Hematopoietic multipotent progenitor cell treated with erythropoietin and hydrocortisone succinate and interleukin-3 and kit ligand, for 6 days (in vitro differentiated cells): ENCODE measurements at regions not wholly inside any gene's neighbourhood (a gene's known extent, or its start where the extent isn't known, plus 50 kb on each side); places are given as distances from the start of the nearest gene placed in this dataset.
"Not testable (repeated sequence)": the region's sequence is repeated elsewhere in the genome, so short reads cannot be mapped to it uniquely, and the experiment has no call there.

Source experiments
- DNase-seq: peaks from one replicate; pipeline ENCODE4 v3.0.0-alpha.2; 2015

DNA sequence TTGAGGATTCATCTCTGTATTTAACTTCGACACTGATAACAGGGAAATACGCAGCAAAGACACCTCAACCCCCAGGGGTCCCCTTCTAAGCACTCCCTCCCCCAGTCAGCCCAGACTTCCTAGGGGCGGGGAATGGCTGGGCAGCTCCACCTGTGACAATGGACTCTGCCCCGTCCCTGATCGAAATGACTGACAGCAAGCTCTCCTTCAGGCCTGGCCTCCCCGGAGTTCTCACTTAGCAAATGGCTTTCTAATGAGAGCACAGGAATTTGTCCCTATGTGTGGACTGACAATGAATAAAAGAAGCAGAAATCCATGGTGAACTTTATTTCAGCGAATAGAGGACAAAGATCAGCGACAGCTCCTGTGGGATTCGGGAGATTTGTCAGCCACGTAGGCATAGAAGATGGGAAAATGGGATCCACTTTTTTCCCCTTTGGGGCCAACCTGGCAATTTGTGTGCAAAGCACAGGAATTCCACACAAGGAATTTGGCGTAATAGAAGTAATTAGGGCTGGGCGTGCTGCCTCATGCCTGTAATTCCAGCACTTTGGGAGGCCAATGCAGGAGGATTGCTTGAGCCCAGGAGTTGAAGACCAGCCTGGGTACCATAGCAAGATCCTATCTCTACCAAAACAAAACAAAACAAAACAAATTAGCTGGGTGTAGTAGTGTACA is 63.8 kb downstream of the TNFAIP2 start:
- DNase-seq: no peak

DNA sequence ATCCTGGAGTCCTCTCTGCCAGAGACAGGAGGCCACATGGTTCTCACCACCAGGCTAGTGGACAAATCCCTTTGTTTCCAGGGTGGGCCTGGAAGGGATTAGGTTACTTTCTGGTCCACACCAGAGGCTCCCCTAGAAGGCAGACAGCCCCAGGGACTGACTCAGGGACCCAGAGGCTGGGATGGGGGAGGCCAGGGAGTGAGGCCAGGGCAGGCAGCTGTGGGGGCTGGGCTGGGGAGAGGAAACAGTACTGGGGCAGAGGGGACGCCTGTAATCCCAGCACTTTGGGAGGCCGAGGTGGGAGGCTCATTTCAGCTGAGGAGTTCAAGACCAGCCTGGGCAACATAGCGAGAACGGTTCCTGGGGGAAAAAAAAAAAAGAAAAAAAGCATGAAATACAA is 64.7 kb downstream of the TNFAIP2 start:
- DNase-seq: no peak

DNA sequence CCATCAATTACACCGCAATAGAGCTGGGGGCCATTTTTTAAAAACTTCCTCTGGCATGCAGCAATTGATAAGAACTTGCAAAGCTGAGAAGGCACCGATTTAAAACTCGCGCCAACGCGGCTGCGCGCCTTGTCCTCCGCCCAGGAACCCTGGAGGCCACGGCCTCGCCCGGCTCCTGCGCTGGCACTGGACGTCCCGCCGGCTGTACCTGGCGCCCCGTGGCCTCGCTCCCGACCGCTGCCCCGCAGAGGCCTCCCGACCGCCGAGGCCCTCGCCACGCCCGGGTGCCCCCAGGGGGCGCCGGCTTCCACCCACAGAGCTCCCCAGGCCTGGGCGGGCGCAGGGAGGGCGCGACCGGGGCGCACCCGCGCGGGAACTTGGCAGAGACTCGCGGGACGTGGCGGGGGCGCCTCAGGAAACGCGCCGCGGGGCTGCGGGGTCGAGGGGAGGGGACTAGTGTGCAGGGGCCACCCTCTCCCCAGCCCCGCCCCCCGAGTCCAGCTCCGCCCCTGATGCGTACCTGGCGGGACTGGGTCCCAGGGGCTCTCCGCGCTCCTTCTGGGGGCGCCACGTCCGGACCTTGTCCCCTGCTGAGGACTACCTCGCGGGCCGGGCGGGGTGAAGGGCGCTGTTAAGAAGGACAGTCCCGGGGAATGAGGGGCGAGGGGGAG is 65.7 kb downstream of the TNFAIP2 start:
- peak; percentile 55 for DNase-seq

DNA sequence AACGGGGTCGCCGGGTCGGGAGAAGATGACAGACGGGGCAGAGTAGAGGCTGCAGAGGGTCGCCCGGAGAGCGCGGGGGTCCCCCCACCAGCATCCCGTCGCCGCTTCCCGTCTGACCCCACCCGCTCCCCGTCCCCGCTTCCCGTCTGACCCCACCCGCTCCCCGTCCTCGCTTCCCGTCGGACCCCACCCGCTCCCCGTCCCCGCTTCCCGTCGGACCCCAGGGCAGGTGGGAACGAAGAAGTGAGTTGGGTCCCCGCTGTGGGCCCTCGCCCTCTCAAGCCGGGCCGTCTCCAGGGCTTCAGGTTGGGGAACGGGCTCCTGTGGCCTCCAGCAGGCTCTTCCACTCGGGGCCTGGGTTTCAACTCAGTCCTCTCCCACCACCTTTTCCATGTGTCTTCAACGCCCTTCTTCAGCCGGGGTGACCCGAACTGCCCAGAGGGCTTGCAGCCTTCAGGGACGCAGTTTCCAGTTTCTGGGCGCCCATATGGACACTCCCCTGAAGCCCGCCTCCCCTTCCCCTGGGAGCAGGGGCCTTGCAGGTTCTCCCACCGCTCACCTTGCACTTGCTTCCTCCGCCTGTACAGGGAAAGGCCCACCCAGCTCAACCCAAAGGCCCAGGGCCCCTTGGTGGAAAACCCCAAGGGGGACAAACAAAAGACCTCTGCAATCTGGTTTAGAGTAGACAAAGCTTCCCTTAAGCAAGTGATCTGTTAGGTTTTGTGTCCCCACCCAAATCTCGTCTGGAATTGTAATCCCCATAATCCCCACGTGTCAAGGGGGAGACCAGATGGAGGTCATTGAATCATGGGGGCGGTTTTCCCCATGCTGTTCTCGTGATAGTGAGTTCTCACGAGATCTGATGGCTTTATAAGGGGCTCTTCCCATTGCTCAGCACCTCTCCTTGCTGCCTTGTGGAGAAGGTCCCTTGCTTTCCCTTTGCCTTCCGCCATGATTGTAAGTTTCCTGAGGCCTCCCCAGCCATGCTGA is 66.5 kb downstream of the TNFAIP2 start:
- no peak for DNase-seq

DNA sequence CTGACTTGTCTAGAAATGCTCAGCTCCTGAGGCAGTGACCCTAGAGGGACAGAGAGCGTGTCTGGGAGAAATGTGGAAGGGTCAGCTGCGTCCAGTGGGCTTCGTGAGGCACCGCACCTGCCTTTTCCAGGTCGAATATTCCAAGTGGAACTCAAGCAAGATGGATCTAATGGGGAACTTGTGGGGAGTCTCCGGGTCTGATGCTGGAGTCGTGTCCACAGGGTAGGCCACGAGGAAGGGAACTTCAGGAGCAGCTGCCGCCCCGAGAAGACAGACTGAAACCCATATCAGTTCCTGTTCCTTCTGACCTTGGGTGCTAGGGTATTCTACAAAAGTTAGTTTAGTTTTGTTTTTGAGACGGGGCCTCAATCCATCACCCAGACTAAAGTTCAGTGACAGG is 67.5 kb downstream of the TNFAIP2 start:
- DNase-seq: no peak

DNA sequence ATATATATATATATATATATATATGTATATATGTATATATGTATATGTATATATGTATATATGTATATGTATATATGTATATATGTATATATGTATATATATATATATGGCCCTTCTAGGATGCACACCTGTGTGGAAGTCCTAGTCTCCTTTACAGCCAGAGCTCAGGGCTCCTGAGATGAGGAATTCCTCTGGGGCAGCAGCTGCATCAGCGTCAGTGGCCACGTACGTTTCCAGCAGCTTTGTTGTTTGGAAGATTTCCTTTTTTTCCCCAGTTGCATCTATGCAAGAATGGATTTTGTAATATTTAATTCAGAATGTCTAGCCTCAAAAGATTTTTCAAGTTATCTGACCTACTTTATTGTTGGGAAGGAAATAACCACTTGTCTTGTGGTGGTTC is 68.6 kb downstream of the TNFAIP2 start:
- DNase-seq: no peak

DNA sequence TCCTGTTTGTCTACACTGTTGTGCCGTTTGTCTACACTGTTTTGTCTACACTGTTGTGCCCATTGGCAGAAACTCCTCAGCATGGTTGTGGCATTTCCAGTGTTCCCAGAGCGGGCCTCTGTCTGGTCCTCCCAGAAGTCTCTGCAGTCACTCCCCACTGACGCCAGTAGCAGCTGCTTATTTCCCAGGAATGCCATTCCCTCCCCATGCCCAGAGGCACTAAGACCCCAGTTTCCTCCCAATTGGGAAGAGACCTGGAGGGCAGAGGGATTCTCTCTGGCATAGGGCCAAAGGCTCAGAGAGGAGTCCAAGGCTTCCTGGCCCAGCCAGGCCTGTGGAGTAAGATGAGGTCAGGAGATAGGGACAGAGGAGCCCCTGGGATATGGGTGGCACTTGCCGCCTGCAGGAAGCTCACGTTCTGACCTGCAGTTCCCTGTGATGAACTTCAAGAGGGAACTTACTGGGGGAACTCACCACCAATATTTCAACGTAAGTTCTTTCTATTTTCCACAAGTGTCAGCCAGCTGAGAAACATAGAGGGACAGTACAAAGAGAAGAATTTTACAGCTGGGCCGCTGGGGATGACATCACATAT is 69.1 kb downstream of the TNFAIP2 start:
- no peak for DNase-seq

DNA sequence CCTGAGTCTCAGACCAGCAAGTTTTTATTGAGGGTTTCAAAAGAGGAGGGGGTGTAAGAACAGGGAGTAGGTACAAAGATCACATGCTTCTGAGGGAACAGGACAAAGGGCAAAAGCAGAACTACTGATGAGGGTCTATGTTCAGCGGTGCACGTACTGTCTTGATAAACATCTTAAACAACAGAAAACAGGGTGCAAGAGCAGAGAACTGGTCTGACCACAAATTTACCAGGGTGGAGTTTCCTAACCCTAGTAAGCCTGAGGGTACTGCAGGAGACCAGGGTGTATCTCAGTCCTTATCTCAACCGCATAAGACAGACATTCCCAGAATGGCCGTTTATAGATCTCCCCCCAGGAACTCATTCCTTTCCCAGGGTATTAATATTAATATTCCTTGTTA is 69.6 kb downstream of the TNFAIP2 start:
- DNase-seq: peak; percentile 29

DNA sequence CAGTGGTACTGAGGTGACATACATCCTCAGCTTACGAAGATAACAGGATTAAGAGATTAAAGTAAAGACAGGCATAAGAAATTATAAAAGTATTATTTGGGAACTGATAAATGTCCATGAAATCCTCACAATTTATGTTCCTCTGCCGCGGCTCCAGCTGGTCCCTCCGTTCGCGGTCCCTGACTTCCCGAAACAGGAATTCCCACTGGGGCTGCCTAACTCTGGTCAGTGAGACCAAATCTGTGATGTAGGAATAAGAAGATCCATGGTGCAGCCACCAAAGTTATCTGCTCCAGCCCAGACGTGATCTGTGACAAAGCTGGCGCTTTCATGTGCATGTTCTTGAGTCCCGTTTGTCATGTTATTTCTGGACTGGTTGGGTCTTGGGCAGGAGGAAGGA is 70.2 kb downstream of the TNFAIP2 start:
- not testable (repeated sequence) for DNase-seq

DNA sequence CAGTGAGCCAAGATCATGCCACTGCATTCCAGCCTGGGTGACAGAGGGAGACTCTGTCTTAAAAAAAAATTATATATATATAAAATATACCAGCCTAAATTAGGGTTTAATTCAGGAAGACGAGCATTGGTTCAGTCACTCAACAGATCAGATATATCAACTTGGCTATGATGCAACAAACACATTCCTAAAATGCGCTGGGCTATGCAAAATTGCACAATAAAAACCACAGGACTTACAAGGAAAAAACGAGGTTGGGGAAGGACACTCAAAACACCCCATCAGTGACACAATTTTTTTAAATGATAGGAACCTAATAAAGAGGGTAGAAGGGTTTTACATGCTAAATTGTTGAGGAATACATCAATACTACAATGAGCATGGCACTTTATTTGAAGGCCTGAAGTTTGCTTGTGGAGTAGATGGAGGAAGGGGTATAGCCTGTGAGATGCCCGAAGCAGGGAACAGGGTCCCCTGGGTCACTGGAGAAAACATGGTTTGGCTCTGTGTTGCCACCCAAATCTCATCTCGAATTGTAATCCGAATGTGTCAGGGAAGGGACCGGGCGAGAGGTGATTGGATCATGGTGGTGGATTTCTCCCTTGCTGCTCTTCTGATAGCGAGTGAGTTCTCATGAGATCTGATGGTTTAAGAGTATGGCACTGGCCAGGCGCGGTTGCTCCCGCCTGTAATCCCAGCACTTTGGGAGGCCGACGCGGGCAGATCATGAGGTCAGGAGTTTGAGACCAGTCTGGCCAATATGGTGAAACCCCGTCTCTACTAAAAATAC is 71.2 kb downstream of the TNFAIP2 start:
- no peak for DNase-seq

DNA sequence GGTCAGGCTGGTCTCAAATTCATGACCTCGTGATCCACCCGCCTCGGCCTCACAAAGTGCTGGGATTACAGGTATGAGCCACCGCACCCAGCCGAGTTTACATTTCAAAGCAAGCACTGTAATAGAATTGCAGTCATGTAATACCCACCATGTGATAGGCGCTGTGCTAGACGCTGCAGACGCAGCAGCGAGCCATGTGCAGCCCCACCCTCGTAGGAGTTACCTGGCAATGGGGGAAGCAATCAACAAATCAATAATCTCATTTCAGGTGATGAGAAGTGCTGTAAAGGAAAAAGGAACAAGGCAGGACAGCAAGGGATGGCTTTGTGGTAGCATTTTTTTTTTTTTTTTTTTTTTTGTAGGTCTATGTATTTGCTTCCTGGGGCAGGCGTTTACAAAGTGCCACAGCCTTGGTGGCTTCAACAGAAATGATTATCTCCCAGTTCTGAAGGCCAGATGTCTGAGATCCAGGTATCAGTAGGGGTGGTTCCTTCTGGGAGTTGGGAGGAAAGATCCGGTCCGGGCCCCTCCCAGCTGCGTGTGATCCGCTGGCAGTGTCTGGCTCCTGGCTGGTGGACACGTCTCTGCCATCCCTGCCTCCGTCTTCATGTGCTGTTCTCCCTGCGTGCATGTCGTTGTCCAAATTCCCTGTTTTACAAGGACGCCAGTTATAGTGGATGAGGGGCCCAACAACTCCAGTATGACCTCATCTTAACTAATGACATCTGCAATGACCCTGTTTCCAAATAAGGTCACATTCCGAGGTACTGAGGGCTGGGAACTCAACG is 72.8 kb downstream of the TNFAIP2 start:
- no peak for DNase-seq

DNA sequence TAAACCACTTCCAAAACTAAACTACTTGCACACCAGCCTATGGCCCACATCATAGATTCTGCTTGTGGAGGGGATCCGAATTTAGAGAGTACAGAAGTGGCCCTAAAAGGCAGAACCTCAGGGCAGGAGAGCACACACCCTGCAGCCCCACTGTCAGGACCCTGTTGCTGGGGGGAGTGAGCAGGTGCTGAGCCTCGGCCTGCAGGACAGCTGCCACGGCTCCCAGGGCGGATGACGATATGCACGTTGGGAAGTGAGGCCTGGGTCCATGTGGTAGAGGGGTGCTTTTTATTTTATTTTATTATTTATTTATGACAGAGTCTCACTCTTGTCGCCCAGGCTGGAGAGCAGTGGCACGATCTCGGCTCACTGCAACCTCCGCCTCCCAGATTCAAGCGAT is 73.5 kb downstream of the TNFAIP2 start:
- DNase-seq: no peak

DNA sequence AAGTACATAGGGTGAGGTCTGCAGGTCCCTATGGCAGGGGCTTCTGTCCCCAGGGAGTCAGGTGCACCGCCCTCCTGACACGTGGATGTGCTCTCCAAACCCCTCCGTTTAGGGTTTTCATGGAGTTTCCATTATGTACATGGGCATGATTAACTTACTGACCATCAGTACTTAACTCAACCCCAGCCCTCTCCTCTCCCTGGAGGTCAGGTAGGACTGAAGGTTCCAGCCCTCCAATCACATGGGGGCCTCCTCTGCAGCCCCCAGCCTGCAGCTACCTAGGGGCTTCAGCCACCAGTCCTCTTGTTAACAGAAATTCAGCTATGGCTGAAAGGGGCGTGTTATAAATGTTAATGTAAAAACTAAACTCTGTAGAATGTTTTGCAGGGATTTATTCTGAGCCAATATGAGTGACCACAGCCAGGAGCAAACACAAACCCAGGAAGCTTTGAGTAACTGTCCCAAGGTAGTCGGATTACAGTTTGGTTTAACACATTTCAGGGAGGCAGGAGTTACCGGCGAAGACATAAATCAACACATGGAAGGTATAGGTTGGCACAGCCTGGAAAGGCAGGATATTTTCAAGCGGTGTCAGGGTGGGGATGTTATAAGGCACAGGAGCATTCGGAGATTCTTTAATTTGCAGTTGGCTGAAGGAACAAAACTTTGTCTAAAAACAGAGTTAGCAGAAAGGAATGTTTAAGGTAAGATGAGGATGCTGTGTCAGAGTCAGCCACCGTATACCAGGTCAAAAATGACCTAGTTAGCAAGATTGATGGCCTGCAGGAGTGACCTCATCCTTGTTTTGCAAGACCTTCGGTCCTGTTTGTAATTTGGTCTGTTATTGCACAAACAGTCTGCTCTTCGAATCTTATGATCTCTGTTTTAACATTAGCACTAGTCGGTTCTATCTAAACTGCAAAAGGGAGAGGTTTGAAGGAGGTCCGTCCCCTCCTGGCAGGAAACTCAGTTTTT is 75.2 kb downstream of the TNFAIP2 start:
- peak; percentile 35 for DNase-seq

DNA sequence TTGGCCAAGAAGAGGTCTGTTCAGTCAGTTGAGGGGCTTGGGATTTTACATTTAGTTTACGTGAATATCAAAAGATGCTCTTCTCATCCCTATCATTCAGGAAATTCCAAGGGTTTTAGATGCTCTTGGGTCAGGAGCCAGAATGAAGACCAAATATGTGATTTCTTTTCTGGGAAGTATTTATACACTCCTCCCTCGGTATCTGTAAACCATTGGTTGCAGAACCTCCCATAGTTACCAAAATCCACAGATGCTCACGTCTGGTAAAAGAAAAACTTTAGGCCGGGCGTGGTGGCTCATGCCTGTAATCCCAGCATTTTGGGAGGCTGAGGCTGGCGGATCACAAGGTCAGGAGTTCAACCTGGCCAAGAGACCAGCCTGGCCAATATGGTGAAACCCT is 75.9 kb downstream of the TNFAIP2 start:
- no peak for DNase-seq

DNA sequence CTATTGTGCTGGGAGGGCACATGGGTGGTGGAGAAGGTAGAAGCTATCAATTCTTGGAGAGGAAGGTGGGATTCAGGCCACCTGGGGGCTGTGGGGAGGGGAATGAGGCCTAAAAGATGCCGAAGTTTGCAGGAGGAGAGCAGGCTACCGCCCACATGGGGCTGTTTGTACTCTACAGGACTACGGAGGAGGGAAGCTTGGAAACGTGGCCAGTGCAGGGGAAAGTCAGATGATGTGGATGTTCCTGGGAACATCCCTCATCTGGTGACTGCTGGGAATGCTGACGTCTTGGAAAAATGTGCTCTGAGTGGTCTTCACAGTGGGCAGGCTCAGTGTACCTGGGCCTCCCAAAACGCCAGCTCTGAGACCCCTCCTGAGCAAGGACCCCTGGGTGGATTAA is 78.5 kb downstream of the TNFAIP2 start:
- DNase-seq: no peak

DNA sequence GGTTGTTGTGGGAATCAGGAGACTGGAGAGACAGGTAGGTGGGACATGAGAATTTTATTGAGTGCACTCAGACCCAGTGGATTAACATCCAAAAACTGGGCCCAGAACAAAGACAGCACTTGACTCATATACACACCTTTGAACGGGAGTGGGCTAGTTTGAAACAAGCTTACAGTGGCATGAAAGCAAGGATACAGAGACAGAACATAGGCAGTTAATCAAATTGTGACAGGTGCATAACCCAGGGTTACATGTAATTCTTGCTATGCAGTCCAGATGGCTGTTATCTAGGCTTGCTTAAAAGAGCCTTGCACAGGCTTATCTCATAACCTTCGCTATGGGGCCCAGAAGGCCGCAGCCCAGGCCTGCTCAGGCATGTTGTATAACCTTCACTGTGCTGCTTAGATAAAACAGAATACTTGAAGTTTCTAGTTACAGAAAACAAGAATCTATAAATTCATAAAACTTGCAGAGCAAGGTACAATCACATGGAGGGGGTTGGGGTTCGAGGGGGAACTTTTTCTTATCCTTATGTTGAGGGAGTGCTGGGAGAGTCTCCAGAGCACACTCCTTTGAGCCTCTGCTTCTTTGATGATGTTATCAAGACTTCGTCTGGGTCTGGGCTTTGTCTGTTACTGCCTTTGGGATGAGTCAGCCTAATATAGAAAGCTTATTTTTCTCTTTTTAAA is 81.7 kb downstream of the TNFAIP2 start:
- peak; percentile 83 for DNase-seq

DNA sequence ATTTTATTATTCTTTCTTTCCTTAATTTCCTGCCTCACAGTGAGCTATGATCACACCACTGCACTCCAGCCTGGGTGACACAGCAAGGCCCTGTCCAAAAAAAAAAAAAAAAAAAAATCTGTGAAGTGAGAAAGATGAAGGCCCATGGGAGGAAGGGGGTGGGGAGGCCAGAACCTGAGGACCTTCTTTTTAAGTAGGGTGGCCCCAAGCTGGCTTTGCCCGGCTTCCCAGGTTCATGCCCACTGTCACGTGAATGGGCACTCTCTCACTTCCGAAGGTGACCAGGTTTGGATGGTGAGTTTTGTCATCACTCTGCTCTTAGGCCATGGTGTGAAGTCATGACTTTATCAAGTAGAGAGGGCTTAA is 82.3 kb downstream of the TNFAIP2 start:
- DNase-seq: no peak

DNA sequence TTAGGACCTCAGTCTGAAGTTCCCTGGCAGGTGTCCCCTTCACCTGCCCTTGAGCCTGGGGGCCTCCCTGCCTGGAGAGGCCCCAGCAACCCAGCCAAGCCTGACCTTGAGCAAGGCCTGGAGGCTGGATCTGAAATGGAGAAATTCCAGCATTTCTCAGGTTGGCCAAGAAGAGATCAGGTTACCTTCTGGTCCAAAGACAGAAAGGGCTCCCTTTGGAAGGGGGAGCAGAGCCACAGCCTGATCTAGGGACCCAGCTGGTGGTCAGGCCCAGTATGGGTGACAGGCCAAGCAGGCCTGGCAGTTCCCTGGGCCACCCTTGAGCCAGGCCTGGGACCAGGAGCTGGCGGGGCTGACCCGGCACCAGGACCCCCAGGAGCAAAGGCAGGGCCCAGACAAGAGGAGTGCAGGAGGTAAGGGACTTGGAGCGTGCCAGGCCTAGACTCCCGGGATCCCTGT is 82.8 kb downstream of the TNFAIP2 start:
- DNase-seq: no peak

DNA sequence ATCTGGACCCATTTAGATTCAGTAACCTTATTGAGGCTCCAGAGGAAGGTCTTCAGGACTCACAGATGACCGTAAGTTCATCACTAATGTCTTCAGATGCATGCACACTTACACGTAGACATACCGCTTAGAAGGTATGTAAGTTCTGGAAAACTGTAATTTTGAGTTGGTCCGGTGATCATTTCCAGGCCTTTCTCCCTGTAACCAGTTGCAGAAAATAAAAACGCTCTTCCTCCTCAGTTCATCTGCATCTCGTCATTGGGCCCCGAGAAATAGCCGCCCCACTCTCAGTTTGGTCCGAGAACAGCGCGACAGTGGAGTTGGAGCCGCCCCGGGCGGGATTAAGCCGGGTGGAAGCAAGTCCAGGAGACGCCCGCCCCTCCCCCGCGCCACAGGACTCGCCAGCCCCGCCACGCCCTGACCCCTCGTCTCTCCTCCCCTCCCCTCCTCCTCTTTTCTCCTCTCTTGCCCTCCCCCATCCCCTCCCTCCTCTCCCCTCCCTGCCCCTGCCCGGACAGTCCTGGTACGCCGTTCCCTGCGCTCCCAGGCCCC is 83.7 kb downstream of the TNFAIP2 start:
- DNase-seq: peak; percentile 19
